Body of pancreas (tissue), 4 donors: ENCODE measurements at regions not wholly inside any gene's neighbourhood (a gene's known extent, or its start where the extent isn't known, plus 50 kb on each side); places are given as distances from the start of the nearest gene placed in this dataset.

Source experiments
- POLR2A ChIP-seq, 3 donors: fragments of 450-650 bp; IDR thresholded peaks; one replicate each; pipeline ENCODE4 v1.6.1; 2016; ENCODE audit warnings: antibody characterized with exemption in 3 of 3, mild to moderate bottlenecking in 2 of 3
- TF ChIP-seq, protein P1 (sequence below), 7 experiments: fragments of 450-650 bp in 4 of 7; fragments of 200-600 bp in 3 of 7; sonication (generic) in 3 of 7; IDR thresholded peaks; one replicate each; pipeline ENCODE4 v1.5.1; 2016 to 2019; ENCODE audit warnings: antibody characterized with exemption in 7 of 7

DNA sequence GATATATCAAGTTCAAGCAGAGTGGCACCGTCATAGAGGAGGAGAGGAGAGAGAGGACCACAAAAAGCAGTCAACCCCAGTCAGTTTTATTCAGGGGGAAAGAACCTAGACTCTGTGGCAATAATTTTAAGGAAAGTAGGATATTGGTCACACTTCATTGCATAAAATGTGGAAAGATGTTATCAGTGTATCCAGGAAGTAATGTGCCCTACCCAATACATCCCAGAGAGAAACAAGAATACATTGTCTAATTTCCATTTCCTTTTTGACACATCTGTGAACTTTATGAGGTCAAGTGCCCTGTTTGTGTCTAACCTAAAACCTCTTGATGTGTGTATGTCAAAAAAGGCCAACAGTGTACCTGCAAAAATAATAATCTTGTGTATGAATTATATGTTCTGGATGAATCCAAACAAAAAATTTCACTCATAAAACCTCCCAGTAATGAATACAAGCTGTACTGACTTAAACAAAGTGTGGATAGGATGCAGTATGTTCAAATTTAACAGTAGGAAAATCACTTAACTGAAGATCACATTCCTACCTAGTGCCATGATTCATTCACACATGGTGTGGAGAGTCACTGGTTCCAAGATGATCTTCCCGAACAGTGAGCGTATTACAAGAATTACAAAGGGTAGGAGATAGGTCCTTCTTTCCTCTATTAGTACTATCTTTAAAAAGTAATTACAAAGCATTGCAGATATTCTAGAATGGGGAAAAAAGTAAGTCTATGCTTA lies 712.1 kb upstream of the CXADR start:
- TF ChIP-seq, protein P1, sequence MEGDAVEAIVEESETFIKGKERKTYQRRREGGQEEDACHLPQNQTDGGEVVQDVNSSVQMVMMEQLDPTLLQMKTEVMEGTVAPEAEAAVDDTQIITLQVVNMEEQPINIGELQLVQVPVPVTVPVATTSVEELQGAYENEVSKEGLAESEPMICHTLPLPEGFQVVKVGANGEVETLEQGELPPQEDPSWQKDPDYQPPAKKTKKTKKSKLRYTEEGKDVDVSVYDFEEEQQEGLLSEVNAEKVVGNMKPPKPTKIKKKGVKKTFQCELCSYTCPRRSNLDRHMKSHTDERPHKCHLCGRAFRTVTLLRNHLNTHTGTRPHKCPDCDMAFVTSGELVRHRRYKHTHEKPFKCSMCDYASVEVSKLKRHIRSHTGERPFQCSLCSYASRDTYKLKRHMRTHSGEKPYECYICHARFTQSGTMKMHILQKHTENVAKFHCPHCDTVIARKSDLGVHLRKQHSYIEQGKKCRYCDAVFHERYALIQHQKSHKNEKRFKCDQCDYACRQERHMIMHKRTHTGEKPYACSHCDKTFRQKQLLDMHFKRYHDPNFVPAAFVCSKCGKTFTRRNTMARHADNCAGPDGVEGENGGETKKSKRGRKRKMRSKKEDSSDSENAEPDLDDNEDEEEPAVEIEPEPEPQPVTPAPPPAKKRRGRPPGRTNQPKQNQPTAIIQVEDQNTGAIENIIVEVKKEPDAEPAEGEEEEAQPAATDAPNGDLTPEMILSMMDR (IDR thresholded peaks at IDR 0.05), result no peak
- no peak for TF ChIP-seq POLR2A (IDR thresholded peaks at IDR 0.05)
